ENCODE measurements at regions not wholly inside any gene's neighbourhood (a gene's known extent, or its start where the extent isn't known, plus 50 kb on each side); places are given as distances from the start of the nearest gene placed in this dataset.

- TF ChIP-seq EZH2 (IDR thresholded peaks at IDR 0.05; ENCODE audit: low read length) (no peak), CTCF (optimal IDR thresholded peaks at IDR 0.05 in 1 of 3, IDR thresholded peaks at IDR 0.05 in 1 of 3, conservative IDR thresholded peaks at IDR 0.05 in 1 of 3; ENCODE audit: extremely low read depth in 1 of 3, insufficient read depth in 2 of 3, low read length in 3 of 3) (no peak)
- Histone ChIP-seq H3K9me1 (ENCODE audit: control insufficient read depth, extremely low read depth, insufficient read depth, low read length) (no peaks in the 10 kb centered on the region), H3K27me3 (ENCODE audit: control insufficient read depth, extremely low read depth, insufficient read depth, low read length) (no peaks in the 10 kb centered on the region), H3K4me1 (ENCODE audit: control insufficient read depth, extremely low read depth, insufficient read depth, low read length) (no peaks in the 10 kb centered on the region), H2AFZ (ENCODE audit: control insufficient read depth, low read length) (no peak overlapping the region), H3K36me3 (ENCODE audit: control insufficient read depth in 2 of 2, extremely low read depth in 1 of 2, insufficient read depth in 2 of 2, low read length in 2 of 2) (no peaks in the 10 kb centered on the region), H3K9me3 (ENCODE audit: control insufficient read depth, low read depth, low read length) (no peaks in the 10 kb centered on the region), H4K20me1 (ENCODE audit: control insufficient read depth, extremely low read depth, insufficient read depth, low read length) (no peaks in the 10 kb centered on the region), H3K27ac (ENCODE audit: control insufficient read depth, insufficient read depth, low read length) (no peak overlapping the region), H3K9ac (ENCODE audit: control insufficient read depth, extremely low read depth, insufficient read depth, low read length) (no peak overlapping the region), H3K79me2 (ENCODE audit: control insufficient read depth, insufficient read depth, low read length) (no peaks in the 10 kb centered on the region), H3K4me2 (ENCODE audit: control insufficient read depth, extremely low read depth, insufficient read depth, low read depth, low read length) (no peak overlapping the region), H3K4me3 (ENCODE audit: control insufficient read depth in 2 of 3, extremely low read depth in 1 of 3, insufficient read depth in 2 of 3, low read depth in 1 of 3, low read length in 3 of 3) (no peak overlapping the region)
- dilution Hi-C loops (cut with MboI; ENCODE audit: extremely low pct_ligation_motif_present, low sequenced_read_pairs): no loop called here
- FAIRE-seq: no peak
- no peak for DNase-seq (ENCODE audit: low read depth, low spot score)
Observed at GRCh38 chr6:94300424-94301144, 881.2 kb upstream of the EPHA7 start.

- H3K27ac ChIP-seq (ENCODE audit: control insufficient read depth, insufficient read depth, low read length): no peak overlapping the region
- no peak overlapping the region for H3K4me2 ChIP-seq (ENCODE audit: control insufficient read depth, extremely low read depth, insufficient read depth, low read depth, low read length)
- no peaks in the 10 kb centered on the region for H3K36me3 ChIP-seq (ENCODE audit: control insufficient read depth in 2 of 2, extremely low read depth in 1 of 2, insufficient read depth in 2 of 2, low read length in 2 of 2)
- no peaks in the 10 kb centered on the region for H3K27me3 ChIP-seq (ENCODE audit: control insufficient read depth, extremely low read depth, insufficient read depth, low read length)
- no peak overlapping the region for H3K4me3 ChIP-seq (ENCODE audit: control insufficient read depth in 2 of 3, extremely low read depth in 1 of 3, insufficient read depth in 2 of 3, low read depth in 1 of 3, low read length in 3 of 3)
- no peaks in the 10 kb centered on the region for H3K9me3 ChIP-seq (ENCODE audit: control insufficient read depth, low read depth, low read length)
- no peaks in the 10 kb centered on the region for H3K4me1 ChIP-seq (ENCODE audit: control insufficient read depth, extremely low read depth, insufficient read depth, low read length)
- no peaks in the 10 kb centered on the region for H3K79me2 ChIP-seq (ENCODE audit: control insufficient read depth, insufficient read depth, low read length)
- dilution Hi-C loops (cut with MboI; ENCODE audit: extremely low pct_ligation_motif_present, low sequenced_read_pairs): no loop called here
- H3K9me1 ChIP-seq (ENCODE audit: control insufficient read depth, extremely low read depth, insufficient read depth, low read length): no peaks in the 10 kb centered on the region
- DNase-seq (ENCODE audit: low read depth, low spot score) (no peak), FAIRE-seq (no peak)
- H3K9ac ChIP-seq (ENCODE audit: control insufficient read depth, extremely low read depth, insufficient read depth, low read length): no peak overlapping the region
- no peak overlapping the region for H2AFZ ChIP-seq (ENCODE audit: control insufficient read depth, low read length)
- no peak for TF ChIP-seq CTCF (optimal IDR thresholded peaks at IDR 0.05 in 1 of 3, IDR thresholded peaks at IDR 0.05 in 1 of 3, conservative IDR thresholded peaks at IDR 0.05 in 1 of 3; ENCODE audit: extremely low read depth in 1 of 3, insufficient read depth in 2 of 3, low read length in 3 of 3)
- TF ChIP-seq EZH2 (IDR thresholded peaks at IDR 0.05; ENCODE audit: low read length): no peak
- no peaks in the 10 kb centered on the region for H4K20me1 ChIP-seq (ENCODE audit: control insufficient read depth, extremely low read depth, insufficient read depth, low read length)
Observed at GRCh38 chr6:94289131-94289530, 869.8 kb upstream of the EPHA7 start.
